GM19452 (cell line): ENCODE measurements at regions not wholly inside any gene's neighbourhood (a gene's known extent, or its start where the extent isn't known, plus 50 kb on each side); places are given as distances from the start of the nearest gene placed in this dataset.
"Not testable (repeated sequence)": the region's sequence is repeated elsewhere in the genome, so short reads cannot be mapped to it uniquely, and the experiment has no call there.

Source experiments
- ATAC-seq: cut with Tn5 transposase; IDR thresholded peaks from one replicate; pipeline ENCODE4 v1.9.1; 2021; ENCODE audit not compliant: unreplicated experiment

- ATAC-seq = no peak
Measured at GRCh38 chr9:31848505-31849285, 535.7 kb upstream of the ACO1 start.

GRCh38 chr9:31854187-31854586 is 530.3 kb upstream of the ACO1 start:
- ATAC-seq = no peak

- ATAC-seq = no peak
Measured at GRCh38 chr9:31868830-31869229, 515.6 kb upstream of the ACO1 start.

GRCh38 chr9:31870276-31870675 is 514.2 kb upstream of the ACO1 start:
- no peak for ATAC-seq

DNA sequence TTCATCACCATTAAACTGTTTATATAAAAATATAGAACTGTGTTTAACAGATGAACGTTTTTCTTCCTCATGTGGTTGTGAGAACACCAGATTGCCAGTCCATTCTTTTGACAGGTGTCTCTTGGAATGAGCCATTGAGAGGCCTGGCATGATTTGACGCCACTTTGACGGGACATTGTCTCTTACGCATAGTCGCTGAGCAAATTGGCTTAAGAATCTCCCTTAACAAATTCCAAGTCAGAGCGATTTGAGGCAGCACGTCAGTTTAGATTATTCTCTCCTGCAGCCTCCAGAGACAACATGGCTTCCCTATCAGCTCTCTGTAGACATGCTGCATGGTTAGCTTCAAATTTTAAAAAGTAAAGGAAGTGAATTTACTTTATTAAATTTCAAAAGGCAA is 510.7 kb upstream of the ACO1 start:
- ATAC-seq = no peak

- ATAC-seq = no peak
Measured at GRCh38 chr9:31894008-31894407, 490.4 kb upstream of the ACO1 start.

DNA sequence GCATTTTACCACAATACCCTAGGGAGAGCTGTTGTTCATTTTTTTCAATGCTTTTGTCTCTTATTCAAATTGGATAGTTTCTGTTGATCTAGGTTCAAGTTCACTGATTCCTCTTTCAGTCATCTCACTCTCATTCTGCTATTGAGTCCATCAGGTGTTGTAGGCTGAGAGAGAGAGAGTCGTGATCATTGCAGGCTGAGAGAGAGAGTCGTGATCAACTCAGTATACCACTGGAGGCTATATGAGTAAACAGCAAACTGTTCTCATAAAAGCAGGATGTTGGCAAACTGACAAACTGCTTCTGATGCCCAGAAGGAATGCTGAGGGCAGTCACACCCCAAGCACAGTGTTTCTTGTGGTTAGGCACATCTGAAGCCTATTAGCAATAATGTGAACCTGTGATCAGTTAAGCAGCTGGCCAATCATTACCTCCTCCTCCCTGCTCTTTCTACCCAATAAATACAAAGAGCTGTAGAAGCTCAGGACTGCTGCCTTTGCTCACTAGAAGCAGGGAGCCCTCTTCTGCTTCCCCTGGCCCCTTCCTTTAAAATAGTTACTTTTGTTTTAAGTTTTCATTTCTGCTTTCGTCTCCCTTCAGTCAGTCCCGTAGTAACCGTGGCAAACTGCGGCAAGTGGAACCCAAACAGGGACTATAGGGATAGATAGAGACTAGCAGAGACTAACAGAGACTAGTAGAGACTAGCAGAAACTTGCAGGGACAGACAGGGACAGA is 476.1 kb upstream of the ACO1 start:
- no peak for ATAC-seq

DNA sequence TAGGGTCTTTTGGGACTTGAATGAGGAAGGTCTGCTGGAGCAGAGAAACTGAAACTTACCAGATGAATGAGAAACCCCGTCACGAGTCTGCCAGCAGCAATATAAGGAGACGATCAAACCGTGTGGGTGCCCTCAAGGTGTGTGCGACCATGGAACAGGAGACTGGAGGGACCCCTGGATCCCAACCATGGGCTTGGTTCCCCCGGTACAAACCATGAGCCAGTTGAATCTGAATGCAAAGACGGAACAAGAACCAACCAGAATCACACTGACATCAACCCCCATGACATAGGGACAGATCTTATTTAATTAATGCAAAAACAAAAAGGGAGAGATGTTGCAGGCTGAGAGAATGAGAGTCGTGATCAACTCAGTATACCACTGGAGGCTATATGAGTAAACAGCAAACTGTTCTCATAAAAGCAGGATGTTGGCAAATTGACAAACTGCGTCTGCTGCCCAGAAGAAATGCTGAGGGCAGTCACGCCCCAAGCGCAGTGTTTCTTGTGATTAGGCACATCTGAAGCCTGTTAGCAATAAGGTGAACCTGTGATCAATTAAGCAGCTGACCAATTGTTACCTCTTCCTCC is 475.5 kb upstream of the ACO1 start:
- ATAC-seq = no peak

DNA sequence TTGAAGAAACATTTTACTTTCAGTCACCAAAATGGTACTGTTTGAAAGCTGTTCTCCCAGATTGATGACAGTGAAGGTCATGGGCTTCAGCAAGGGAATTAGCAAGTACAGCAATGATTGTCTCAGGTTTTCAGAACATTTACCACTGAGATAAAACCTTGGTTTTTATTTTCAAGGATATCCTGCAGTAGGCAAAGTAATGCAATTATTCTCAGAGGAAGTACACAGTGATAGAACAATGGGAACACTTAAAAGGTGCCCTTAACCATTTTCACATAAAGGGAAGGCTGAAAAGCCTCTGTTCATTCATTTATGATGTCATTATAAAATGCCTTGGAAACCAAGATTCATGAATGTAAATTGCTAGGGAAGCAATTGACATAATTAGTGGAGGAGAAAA is 471.8 kb upstream of the ACO1 start:
- ATAC-seq = no peak

- no peak for ATAC-seq
Measured at GRCh38 chr9:31916591-31917241, 467.7 kb upstream of the ACO1 start.

DNA sequence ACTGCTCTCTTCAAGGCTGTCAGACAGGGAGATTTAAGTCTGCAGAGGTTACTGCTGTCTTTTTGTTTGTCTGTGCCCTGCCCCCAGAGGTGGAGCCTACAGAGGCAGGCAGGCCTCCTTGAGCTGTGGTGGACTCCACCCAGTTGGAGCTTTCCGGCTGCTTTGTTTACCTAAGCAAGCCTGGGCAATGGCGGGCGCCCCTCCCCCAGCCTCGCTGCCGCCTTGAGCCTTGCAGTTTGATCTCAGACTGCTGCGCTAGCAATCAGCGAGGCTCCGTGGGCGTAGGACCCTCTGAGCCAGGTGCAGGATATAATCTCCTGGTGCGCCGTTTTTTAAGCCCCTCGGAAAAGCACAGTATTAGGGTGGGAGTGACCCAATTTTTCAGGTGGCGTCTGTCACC is 446.7 kb upstream of the ACO1 start:
- ATAC-seq = not testable (repeated sequence)

DNA sequence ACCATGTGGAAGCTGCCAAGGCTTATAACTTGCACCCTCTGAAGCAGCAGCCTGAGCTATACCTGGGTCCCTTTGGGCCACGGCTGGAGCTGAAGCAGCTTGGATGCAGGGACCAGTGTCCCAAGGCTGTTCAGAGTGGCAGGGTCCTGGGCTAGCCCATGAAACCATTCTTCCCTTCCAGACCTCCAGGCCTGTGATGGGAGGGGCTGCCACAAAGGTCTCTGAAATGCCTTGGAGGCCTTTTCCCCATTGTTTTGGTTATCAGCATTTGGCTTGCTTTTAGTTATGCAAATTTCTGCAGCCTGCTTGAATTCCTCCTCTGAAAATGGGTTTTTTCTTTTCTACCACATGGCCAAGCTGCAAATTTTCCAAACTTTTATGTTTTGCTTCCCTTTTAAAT is 433.7 kb upstream of the ACO1 start:
- ATAC-seq = no peak

DNA sequence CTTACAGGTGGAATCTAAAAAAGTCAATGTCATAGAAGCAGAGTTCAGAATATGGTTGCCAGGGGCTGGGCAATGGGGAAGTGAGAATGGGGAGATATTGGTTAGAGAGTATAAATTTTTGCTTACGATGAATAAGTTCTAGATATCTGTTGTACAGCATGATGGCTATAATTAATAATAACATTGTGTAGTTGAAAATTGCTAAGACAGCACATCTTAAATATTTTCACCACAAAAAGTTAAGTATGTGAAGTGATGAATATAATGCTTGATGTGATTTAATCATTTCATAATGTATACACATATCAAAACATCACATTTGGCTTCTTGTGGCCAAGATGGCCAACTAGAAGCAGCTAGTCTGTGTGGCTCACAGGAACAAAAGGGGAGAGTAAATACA is 425.9 kb upstream of the ACO1 start:
- no peak for ATAC-seq

DNA sequence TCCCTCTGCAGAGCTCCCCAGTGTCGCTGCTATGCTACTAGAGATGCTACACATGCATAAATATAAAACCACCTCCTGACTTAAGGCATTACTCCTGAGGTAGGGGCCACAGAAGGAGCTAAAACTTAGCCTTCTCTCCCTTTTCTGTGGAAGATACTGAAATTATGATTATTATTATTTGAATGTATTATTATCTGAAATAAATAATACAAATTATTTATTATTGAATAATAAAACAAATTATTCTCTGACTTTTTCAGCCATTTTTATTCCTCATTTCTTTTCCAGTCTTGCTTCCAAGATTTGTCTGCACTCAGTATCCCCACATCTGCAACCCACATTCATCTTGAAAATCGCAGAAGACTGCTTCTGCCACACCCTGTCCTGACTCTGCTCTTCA is 414.9 kb upstream of the ACO1 start:
- ATAC-seq = no peak

DNA sequence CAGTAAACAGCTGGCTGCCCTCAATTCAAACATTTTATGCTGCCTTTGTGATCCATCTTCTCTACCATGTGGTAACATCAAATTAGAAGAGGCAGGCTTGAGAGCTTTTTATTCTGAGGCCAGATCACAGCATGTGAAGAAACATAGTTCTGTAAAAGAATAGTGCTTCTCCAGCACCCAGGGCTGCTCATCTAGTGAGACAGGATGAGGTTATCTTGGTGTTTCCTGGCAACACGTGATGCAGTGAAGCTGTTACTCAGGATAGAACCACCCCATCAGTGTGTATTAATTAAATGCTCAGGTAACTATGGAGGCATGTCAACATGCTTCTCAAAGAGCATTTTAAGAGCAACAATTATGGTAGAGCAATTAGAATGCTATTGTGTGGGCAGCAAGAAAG is 400.5 kb upstream of the ACO1 start:
- ATAC-seq = no peak

DNA sequence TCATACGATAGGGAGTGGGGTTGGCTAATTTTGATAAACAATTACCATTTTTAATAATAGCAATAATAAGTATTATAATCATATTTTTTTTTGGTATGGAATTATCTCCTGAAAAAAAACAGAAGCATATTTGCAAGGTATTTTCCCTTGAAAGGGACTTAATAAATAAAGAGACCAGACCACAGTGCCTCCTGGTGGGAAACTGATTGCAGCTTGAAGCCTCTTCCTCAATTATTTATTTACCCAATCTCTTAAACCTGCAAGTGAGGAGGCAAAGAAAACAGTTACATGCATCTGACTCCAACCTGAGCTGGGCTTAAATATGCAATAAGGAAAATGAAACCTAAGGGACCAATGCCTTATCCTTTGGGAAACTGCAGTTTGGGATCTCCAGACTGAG is 388.1 kb upstream of the ACO1 start:
- no peak for ATAC-seq

DNA sequence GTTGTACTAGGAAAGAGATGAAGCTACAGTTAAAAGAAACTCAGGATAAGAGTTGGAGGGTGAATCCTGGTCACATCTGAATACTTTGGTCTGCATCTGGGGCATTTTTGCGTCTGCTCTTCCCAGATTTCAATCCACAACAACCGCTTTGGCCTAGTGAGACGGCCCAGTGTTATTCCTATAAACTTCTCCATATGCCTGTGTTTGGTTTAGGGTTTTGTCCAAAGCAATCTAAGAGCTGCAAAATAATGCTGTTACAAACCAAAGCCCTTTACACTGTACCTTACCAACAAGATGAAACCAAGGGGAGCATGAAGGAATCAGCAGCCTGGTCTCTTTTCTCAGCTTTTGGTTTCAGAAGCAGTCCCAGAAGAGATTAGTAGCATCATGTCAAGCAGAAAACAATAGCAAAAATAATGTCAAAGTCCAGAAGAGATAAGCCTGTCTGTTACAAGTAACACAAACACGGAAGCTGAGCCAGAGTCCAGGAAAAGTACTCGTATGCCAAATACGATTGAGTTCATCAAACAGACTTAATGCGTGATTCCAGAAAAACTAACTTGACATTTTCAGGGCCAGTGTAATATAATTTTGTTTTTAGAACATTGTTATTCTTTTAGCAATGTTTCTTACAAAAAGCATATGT is 379.9 kb upstream of the ACO1 start:
- ATAC-seq = no peak

GRCh38 chr9:32010322-32010721 is 374.1 kb upstream of the ACO1 start:
- no peak for ATAC-seq

GRCh38 chr9:32011049-32011448 is 373.4 kb upstream of the ACO1 start:
- ATAC-seq = no peak

- no peak for ATAC-seq
Measured at GRCh38 chr9:32015795-32016194, 368.6 kb upstream of the ACO1 start.

- no peak for ATAC-seq
Measured at GRCh38 chr9:32045513-32045912, 338.9 kb upstream of the ACO1 start.
